GM18507 (cell line): ENCODE measurements at regions not wholly inside any gene's neighbourhood (a gene's known extent, or its start where the extent isn't known, plus 50 kb on each side); places are given as distances from the start of the nearest gene placed in this dataset.
"Not testable (repeated sequence)": the region's sequence is repeated elsewhere in the genome, so short reads cannot be mapped to it uniquely, and the experiment has no call there.

ENCODE experiments used
- DNase-seq: peaks from one replicate; pipeline ENCODE4 v3.0.0; 2011; ENCODE audit warnings: low read depth; ENCODE audit not compliant: insufficient read length; ENCODE audit errors: extremely low spot score
- FAIRE-seq: peaks from 2 replicates; lab custom pipeline; 2011; peaks lifted over from hg19 to GRCh38; lab: Jason Lieb, UNC

DNA sequence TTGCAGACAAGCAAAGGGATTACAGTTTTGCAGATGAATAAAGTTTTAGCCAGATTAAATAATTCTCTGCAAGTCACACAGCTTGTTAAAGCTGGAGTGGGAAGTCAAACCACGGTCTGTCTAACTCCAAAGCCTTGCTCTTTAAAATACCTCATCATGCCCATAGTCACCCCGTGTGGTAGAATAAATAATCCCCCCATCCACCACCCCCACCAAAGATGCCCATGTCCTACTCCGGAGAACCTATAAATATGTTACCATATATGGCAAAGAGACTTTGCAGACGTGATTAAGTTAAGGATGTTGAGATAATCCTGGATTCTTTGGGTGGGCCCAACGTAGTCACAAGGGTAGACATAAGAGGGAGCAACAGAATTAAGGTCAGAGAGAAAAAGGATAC lies 118.7 kb downstream of the BEND2 start:
- FAIRE-seq (no peak), DNase-seq (no peak)

DNA sequence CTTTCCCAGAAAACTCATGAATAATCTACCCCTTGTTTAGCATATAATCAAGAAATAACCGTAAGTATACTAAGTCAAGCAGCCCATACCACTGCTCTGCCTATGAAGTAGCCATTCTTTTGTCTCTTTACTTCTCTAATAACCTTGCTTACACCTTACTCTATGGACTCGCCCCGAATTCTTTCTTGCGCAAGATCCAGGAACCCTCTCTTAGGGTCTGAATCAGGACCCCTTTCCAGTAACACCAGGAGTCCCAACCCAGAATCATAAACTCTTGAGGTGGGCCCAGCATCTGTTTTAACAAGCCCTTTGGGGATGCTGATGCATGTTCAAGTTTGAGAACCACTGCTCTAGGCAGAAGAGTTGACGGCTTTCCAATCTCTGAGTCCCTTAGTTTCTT lies 119.6 kb downstream of the BEND2 start:
- DNase-seq (no peak), FAIRE-seq (no peak)

DNA sequence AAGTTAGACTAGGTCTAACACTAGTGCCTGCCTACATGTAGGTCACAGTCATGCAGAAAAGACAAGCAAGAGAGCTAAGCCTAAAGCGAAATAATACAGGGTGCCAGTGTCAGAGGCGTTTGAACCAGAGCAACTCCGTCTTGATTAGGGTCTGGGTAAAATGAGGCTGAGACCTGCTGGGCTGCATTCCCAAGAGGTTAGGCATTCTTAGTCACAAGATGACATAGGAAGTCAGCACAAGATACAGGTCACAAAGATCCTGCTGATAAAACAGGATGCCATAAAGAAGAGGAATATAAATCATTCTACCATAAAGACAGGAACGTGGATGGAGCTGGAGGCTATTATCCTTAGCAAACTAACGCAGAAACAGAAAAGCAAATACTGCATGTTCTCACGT lies 120.9 kb downstream of the BEND2 start:
- FAIRE-seq (peak; percentile 35), DNase-seq (no peak)

DNA sequence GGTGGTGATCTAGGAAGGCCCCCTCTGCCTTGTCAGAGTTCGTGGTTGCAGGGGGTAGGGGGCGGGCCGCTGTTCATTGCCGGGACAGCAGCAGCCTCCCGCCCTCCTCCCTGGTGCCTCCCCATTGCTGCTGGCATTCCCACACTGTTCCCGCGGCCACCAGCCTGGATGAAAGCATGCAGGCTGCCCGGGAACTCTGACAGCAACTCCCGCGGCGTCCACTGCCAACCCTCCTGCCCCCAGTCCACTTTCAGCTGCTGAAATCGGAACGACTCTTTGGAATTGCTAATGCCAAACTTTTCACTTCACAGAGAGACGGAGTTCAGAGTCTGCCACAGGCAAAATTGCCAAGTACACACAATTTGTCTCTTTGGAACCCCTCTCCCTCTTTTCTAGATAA lies 121.9 kb downstream of the BEND2 start:
- FAIRE-seq (no peak), DNase-seq (no peak)

DNA sequence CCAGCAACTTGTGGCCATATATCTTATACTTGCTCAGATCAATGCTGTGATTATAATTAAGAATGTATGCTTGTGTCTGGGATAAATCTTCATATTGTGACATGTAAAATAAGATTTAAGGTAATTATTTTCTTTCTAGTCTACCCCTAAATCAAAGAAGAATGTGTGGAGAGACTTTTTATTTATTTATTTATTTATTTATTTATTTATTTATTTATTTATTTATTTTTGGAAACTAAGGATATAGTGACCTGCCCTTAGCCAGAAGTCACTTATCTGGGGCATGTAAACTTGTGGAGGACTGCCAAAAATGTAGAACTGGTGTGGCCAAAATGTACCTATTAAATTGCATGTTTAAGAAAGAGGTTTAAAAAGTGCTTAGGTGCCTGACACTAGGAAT lies 144.3 kb downstream of the BEND2 start:
- FAIRE-seq (no peak), DNase-seq (no peak)

DNA sequence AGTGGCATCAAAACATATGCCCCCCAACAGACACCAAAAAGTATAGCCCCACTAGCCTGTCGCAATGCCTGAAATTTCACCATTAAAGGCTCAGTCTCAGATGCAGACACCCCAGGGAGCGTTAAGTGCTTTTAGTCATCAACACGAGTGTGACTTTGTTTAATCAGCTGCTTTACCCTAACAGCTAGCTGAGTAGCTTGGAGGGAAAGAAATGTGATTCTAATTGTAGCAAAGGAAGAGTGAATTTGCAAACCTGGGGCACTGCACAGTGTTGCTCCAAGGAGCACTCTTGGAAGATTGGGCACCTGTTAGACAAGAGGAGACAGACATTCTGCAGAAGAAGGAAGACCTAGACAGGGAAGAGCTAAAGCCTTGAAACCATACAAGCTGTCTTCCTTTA lies 145.1 kb downstream of the BEND2 start:
- DNase-seq (no peak), FAIRE-seq (no peak)

DNA sequence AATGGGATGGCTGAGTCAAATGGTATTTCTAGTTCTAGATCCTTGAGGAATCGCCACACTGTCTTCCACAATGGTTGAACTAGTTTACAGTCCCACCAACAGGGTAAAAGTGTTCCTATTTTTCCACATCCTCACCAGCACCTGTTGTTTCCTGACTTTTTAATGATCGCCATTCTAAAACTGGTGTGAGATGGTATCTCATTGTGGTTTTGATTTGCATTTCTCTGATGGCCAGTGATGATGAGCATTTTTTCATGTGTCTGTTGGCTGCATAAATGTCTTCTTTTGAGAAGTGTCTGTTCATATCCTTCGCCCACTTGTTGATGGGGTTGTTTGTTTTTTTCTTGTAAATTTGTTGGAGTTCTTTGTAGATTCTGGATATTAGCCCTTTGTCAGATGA lies 152.6 kb downstream of the BEND2 start:
- not testable (repeated sequence) for FAIRE-seq, DNase-seq

DNA sequence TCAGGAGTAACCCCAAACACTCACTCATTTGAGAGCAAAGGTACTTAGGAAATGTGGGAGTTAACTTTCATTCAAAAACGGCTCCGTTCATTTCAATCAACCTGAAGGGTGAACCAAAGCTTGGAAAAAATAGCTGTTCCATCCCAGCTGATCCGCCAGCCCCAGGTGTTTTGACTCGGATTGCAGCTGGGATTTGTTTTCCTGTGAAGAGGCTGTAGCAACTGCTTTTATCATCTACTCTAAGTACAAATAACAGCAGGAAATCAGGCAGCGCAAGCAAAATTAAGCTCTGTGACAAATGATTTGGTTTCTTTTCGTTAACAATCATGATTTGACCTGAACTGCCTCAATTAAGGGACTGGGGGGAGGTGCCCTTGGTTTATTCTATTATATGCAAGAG lies 154.7 kb downstream of the BEND2 start:
- FAIRE-seq (no peak), DNase-seq (no peak)

DNA sequence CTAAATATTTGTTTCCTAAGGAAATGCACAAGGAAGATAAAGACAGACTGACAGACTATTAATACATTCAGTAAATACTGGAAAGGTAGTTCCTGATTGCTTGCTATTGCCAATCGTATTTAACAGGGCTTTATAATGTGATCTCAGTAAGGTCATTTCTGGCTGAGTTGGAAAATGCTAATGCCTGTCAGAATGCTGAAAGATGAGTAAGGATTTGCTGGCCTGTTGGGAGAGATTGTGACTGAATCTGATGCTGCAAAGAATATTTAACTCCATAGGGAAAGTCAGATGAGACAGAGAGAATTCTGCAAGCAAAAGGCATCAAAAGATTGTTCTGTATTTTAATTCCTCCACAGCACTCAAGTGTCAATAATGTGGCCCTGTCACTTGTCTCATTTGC lies 169.0 kb downstream of the BEND2 start:
- DNase-seq (no peak), FAIRE-seq (no peak)

DNA sequence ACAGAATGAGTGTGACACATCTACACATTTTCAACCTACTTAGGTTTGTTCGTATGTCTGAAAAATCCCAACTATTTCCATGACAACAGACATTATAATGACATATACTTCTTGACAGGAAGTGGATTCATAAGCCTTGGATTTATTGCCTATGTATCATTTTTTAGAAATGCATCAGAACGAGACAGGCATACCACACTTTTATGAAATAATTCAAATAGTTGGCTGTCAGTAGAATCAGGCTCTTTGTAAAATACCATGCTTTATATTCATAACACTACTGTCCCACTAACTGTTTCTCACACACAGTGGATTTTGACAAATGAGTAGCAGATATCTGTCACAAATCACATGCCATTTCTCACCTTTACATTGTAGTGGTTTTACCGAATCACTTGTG lies 173.2 kb downstream of the BEND2 start:
- FAIRE-seq (no peak), DNase-seq (no peak)

DNA sequence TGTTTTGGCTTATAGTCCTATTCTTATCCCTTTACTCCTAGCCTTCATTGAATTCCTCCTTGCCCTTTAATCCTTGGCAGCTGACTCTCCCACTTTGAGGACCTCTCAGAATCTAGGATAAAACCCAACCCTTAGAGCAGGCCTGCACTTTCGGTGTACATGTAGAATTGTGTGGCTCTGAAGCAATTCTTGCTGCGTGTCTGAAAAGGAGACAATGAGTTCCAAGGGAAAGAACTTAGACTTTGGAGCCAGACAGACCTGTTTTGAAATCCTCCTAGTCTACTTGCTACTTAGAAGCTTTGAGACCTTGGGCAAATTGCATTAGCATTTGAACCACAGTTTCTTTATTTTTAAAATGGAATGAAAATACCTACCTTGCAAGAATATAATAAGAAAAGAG lies 175.2 kb downstream of the BEND2 start:
- FAIRE-seq (no peak), DNase-seq (no peak)

DNA sequence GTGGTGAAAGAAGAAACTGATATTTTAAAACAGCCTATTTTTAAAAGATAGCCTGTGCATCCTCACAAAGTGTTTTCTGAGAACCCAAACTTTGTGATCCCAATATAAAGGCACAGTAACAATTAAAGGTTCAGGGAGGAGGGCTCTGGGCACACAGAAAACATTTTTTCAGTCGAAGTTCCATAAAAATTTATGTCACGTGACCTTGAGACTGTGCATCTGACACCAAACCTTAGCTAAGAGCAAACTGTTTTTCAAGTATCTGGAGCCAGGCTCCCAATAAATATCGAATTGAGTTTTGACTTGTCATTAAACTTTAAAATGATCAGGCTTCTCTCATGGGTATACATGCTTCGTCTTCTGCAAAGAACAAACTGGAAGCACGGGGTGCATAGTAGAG lies 177.9 kb downstream of the BEND2 start:
- DNase-seq (no peak), FAIRE-seq (no peak)

DNA sequence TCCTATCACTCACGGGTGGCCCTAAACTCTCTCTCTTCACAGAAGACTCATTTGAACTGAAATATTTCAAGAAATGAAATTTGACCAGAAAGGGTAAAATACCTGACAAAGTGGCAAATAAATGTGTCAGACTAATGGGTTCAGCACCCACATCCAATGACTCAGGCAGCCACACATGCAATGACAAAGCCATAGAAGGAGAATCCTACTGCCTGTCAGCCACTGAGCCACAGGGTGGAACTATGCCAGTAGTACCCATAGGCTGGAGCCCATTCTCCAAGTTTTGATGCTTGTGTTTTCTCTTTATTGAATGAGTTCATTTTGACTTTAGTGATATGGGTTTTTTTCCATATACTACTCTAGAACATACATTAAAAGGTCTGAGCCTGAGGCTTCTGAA lies 179.0 kb downstream of the BEND2 start:
- FAIRE-seq, result no peak
- DNase-seq, result no peak

DNA sequence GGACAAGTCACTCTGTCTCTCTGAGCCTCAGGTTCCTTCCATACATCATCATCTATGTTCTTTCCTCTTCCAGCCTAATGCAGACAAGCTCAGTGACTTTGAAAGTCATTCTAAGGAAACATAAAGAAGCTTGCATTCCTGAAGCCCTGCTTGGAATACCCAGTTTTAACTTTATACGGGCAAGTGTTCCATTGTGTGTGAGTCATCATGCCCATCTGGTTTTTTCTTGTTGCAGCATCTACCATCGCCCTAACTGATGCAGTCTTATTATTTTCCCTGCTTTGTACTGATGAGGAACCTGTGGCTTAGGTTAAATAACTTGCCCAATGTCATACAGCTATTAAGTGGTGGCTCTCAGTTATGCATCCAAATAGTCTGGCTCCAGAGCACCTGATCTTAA lies 177.9 kb upstream of the RAI2 start:
- FAIRE-seq (no peak), DNase-seq (no peak)

DNA sequence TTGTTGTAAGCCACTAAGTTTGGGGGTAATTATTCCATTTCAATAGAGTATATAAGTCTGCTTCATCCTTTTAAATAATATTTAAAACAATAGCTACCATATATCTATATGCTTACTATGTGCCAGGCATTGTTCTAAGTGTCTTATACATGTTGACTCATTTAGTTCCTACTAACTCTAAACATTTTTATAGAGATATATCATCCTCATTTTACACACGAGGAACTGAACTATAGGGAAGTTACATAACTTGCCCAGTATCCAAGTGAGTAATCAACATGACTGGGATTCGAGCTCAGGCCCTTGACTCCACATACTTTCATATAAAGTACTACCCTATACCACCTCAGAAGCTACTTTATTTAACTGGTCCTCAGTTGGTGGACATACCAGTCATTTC lies 175.3 kb upstream of the RAI2 start:
- DNase-seq, result no peak
- no peak for FAIRE-seq

DNA sequence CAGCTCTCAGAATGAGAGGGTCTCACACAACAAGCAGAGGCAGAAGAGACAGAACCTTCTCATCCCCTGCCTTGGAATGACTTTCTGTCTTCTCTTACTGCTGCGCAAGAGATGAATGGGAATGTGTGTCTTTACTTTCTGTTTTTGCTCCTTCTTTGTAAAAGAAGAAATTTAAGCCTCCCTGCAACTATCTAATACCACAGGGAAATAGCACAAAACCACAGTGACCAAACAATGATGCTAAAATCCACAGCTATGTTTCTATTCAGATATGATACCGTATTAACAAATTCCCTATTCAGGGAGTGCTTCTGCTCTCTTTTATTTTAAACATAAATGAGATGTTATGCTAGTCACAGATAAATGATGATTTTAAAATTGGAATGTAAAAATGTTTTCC lies 173.8 kb upstream of the RAI2 start:
- FAIRE-seq (no peak), DNase-seq (no peak)

DNA sequence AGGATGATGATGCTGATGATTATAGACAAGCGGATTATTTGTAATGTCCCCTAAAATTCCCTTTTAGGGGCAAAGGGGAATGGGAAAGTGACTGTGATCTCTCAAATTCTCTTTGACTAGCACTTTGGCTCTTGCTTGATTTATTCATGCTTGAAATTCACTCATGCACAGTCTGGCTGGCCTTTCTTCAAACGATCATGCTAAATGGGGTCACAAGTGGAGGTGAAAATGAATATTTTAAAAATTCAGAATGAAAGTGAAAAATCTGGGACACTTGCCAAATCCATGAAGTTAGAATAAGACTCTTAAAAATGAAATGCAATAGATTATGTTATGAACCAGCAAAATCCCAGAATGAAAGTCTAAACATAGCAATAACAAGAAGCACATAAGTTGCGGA lies 173.4 kb upstream of the RAI2 start:
- DNase-seq (no peak), FAIRE-seq (no peak)

DNA sequence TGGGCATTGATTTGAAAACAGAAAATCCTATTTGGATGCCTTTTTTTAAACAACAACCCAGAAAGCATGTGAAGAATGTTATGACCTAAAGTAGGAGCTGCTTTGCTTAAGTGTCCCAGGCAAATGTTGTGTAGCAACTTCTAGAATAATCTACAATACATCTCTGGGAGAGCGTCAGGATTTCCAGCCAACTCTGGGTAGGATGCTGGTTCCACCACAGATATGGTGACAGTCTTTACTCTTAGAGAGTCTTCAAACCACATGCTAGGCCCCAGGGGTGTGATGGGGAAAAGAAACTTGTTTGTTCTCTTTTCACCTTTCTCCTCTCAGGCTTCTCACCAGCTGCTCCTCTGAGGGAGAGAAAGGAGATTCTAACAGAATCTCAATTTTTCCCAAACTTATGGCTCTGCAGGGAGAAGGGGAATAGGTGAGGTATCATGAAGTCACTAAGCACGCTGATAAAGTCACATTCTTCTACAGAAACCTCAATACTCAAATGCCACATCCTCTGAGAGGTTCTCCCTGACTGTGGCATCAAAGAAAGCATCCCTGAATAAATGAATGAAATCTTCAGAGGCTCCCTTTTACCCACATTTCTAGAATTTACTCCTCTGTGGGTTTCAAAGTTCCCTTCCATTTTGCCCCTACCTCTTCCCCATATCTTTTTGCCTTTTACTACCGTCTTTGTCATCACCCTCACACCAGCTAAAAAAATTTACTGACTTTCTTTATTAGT lies 171.6 kb upstream of the RAI2 start:
- no peak for FAIRE-seq
- DNase-seq, result no peak

DNA sequence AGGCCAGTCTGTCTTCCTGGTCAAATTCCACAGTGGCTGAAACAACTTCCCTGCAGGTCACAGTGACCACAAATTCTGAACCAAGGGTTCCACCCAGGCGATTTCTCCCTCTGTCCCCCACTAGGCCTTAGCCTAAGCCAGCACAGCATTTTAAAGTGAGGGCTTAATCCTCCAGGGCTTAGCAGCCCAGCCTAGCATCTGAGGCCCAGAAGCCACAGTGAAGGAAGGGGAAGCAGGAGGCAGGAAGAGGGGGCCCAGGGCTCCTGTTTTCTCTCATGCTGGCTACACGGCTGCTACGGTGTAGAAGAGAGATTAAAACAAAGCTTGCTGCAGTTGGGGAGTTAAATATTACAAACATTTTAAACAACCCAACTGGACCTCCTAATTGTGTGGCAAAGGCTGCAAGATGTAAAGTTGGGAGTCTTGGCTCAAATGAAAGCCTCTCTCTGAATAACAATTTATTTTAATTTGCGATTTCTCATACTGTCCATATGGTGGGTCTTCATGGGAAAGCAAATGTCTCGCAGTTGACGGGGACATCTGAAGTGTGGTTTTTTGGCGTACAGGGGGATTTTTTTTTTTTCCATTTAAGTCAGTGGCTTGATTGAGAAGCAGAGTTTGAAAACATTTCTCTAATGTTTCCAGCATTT lies 170.8 kb upstream of the RAI2 start:
- FAIRE-seq (no peak), DNase-seq (no peak)

DNA sequence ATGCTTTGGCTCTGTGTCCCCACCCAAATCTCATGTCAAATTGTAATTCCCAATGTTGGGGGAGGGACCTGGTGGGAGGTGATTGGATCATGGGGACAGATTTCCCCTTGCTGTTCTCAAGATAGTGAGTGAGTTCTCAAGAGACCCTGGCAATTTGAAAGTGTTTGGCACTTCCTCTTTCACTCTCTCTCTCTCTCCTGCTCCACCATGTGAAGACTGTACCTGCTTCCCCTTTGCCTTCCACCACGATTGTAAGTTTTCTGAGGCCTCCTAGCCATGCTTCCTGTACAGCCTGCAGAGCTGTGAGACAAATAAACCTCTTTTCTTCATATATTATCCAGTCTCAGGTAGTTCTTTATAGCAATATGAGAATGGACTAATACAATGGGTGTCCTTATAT lies 169.6 kb upstream of the RAI2 start:
- not testable (repeated sequence) for DNase-seq, FAIRE-seq

DNA sequence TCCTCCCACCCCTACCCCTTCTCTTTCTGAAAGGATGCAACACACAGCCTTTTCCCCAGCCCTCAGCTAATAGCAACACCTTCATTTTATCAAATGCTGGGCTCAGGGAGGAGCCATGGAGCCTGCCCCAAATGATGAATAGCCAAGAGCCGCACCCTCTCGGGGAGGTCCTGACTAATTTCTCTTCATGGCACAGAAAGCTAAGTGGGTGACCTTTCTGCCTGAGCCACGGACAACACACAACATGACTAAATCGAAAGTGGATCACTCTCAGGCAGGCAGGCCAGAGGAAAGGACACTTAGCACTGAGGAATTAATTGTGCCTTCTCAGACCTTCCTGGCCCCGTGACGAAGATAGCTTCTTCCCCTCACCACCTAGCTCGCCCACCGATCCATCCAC lies 165.1 kb upstream of the RAI2 start:
- FAIRE-seq, result no peak
- DNase-seq, result no peak

DNA sequence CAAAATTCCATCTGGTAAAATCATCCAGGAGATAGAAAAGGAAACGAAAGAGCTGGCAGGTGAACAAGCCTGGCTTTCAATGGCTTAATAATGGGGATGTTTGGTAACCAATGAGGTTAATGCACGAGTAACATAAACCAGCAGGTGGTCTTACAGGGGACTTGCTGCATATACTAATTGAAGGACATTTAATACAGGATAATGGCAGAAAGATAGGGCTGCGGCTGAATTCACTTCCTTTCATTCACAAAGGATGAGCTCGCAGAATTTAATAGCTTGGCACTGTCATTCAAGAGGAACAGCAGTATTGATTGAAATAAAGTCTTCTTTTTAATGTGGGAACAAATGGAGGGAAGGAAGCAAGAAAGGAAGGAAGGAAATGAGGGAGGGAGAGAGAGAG lies 156.3 kb upstream of the RAI2 start:
- FAIRE-seq (no peak), DNase-seq (no peak)
